ENCODE measurements at regions not wholly inside any gene's neighbourhood (a gene's known extent, or its start where the extent isn't known, plus 50 kb on each side); places are given as distances from the start of the nearest gene placed in this dataset.

DNA sequence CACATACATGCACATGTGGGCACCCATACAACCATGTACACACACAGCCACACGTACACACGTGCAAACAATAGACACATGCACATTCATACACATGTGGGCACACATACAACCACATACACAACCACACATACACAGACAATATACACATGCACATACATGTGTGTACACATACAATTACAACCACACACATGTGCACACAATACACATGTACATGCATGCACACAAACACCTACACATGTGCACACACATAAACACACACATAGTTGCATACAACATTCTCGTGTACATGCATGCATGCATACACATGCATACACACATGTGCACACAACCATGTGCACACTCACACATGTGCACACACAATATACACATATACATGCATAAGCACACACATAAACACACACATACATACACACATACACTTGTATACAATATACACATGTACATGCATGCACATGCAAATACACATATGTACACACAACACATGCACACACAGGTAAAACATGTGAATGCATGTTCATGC, 118.6 kb upstream of the FRMD4A start:
- TF ChIP-seq CTCF (IDR thresholded peaks at IDR 0.05), result no peak
- TF ChIP-seq EZH2 (IDR thresholded peaks at IDR 0.05; ENCODE audit: borderline replicate concordance, insufficient read depth, low read depth, low read length, poor library complexity, severe bottlenecking), result no peak

Data from B cell (primary cell).